ENCODE measurements at regions not wholly inside any gene's neighbourhood (a gene's known extent, or its start where the extent isn't known, plus 50 kb on each side); places are given as distances from the start of the nearest gene placed in this dataset.

DNA sequence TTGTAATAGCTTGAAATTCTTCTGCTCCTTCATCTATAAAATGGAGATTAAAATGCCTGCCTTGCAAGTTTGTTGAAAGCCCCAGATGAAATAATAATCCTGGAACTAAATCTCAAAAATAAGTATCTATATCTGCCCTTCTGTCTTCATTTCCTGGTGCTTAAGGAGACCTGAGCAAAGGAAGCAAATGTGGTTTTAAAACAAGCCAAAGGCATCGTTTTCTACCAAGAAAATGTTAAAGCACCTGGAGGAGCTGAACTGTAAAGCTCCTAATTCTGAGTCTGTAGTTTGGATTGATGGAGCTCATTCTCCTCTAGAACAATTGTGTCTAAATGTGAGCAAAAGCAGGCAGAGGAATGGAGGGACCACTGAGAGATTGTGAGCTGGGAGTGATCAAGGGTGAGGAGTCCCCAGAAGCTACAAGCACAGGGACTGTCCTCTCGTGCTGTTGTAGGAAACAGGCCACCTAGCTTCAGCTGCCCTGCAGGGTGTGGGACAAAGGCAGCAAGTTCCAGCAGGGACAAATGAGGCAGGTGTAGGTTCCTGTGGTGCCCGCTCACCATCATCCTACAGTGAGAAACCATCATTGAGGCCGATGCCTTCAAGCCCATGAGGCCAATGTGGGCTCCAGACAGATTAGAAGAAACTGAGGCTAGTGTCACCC, 420.7 kb upstream of the TRIB2 start:
- TF ChIP-seq, protein P1, sequence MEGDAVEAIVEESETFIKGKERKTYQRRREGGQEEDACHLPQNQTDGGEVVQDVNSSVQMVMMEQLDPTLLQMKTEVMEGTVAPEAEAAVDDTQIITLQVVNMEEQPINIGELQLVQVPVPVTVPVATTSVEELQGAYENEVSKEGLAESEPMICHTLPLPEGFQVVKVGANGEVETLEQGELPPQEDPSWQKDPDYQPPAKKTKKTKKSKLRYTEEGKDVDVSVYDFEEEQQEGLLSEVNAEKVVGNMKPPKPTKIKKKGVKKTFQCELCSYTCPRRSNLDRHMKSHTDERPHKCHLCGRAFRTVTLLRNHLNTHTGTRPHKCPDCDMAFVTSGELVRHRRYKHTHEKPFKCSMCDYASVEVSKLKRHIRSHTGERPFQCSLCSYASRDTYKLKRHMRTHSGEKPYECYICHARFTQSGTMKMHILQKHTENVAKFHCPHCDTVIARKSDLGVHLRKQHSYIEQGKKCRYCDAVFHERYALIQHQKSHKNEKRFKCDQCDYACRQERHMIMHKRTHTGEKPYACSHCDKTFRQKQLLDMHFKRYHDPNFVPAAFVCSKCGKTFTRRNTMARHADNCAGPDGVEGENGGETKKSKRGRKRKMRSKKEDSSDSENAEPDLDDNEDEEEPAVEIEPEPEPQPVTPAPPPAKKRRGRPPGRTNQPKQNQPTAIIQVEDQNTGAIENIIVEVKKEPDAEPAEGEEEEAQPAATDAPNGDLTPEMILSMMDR (IDR thresholded peaks at IDR 0.05), result no peak
- no peak for TF ChIP-seq POLR2A (IDR thresholded peaks at IDR 0.05)
